ENCODE measurements at regions not wholly inside any gene's neighbourhood (a gene's known extent, or its start where the extent isn't known, plus 50 kb on each side); places are given as distances from the start of the nearest gene placed in this dataset.

- TF ChIP-seq POLR2A (IDR thresholded peaks at IDR 0.05; ENCODE audit: extremely low read depth, insufficient read length) (no peak), MYC (IDR thresholded peaks at IDR 0.05; ENCODE audit: low read depth, low read length) (no peak), CTCF (IDR thresholded peaks at IDR 0.05; ENCODE audit: low read depth, low read length) (no peak), MAX (IDR thresholded peaks at IDR 0.05; ENCODE audit: low read depth, low read length) (no peak)
These were observed 210.3 kb downstream of the SP3 start for GRCh38 chr2:173754837-173755236.

Measured in NB4 (cell line).